ENCODE measurements at regions not wholly inside any gene's neighbourhood (a gene's known extent, or its start where the extent isn't known, plus 50 kb on each side); places are given as distances from the start of the nearest gene placed in this dataset.

GRCh38 chr6:109265530-109265929 is 116.7 kb downstream of the CD164 start:
- no peaks in the 10 kb centered on the region for H3K9me3 ChIP-seq (ENCODE audit: control insufficient read depth, low read length)
- peaks cover 11% of the 10 kb centered on the region for H3K4me1 ChIP-seq (ENCODE audit: control insufficient read depth, insufficient read depth, low read length)
- DNase-seq (ENCODE audit: low read depth): no peak
- H3K4me3 ChIP-seq (ENCODE audit: low read length): no peak overlapping the region
- no peaks in the 10 kb centered on the region for H3K36me3 ChIP-seq (ENCODE audit: control insufficient read depth, insufficient read depth, low read length, severe bottlenecking)
- H3K9ac ChIP-seq (ENCODE audit: low read length): no peak overlapping the region
- no peaks in the 10 kb centered on the region for H3K27me3 ChIP-seq (replicated peaks; ENCODE audit: control insufficient read depth, insufficient read depth, low read length)

GRCh38 chr6:109263873-109264700 is 118.2 kb downstream of the CD164 start:
- no peak for DNase-seq (ENCODE audit: low read depth)
- Histone ChIP-seq H3K4me1 (ENCODE audit: control insufficient read depth, insufficient read depth, low read length) (peaks cover 15% of the 10 kb centered on the region), H3K36me3 (ENCODE audit: control insufficient read depth, insufficient read depth, low read length, severe bottlenecking) (no peaks in the 10 kb centered on the region), H3K9me3 (ENCODE audit: control insufficient read depth, low read length) (no peaks in the 10 kb centered on the region), H3K9ac (ENCODE audit: low read length) (no peak overlapping the region), H3K27me3 (replicated peaks; ENCODE audit: control insufficient read depth, insufficient read depth, low read length) (no peaks in the 10 kb centered on the region), H3K4me3 (ENCODE audit: low read length) (no peak overlapping the region)

GRCh38 chr6:109262261-109262660 is 120.0 kb downstream of the CD164 start:
- DNase-seq (ENCODE audit: low read depth): no peak
- H3K4me3 ChIP-seq (ENCODE audit: low read length): no peak overlapping the region
- no peaks in the 10 kb centered on the region for H3K36me3 ChIP-seq (ENCODE audit: control insufficient read depth, insufficient read depth, low read length, severe bottlenecking)
- no peaks in the 10 kb centered on the region for H3K27me3 ChIP-seq (replicated peaks; ENCODE audit: control insufficient read depth, insufficient read depth, low read length)
- no peaks in the 10 kb centered on the region for H3K9me3 ChIP-seq (ENCODE audit: control insufficient read depth, low read length)
- no peak overlapping the region for H3K9ac ChIP-seq (ENCODE audit: low read length)
- H3K4me1 ChIP-seq (ENCODE audit: control insufficient read depth, insufficient read depth, low read length): peaks cover 15% of the 10 kb centered on the region

DNA sequence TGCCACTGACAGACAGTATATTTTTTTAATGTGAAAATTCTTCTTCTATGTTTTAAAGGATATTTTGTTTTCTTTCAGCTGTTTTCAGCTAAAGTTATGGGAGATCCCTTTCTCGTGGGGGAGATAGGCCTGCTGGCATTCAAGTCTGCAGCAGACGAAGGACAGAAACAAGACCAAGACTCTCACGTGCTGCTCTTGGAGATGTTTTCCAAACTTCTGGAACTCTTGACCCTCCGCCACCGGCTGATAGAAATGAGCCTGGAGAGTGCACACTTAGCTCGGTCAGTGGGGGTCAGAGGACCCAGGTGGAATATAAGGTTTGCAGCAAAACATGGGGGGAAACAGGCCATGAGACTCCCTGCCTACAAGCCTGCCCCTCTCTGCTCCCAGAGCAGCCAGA is 120.5 kb downstream of the CD164 start:
- Histone ChIP-seq H3K36me3 (ENCODE audit: control insufficient read depth, insufficient read depth, low read length, severe bottlenecking) (no peaks in the 10 kb centered on the region), H3K4me3 (ENCODE audit: low read length) (no peak overlapping the region), H3K4me1 (ENCODE audit: control insufficient read depth, insufficient read depth, low read length) (peaks cover 15% of the 10 kb centered on the region), H3K27me3 (replicated peaks; ENCODE audit: control insufficient read depth, insufficient read depth, low read length) (no peaks in the 10 kb centered on the region), H3K9me3 (ENCODE audit: control insufficient read depth, low read length) (no peaks in the 10 kb centered on the region), H3K9ac (ENCODE audit: low read length) (no peak overlapping the region)
- no peak for DNase-seq (ENCODE audit: low read depth)

DNA sequence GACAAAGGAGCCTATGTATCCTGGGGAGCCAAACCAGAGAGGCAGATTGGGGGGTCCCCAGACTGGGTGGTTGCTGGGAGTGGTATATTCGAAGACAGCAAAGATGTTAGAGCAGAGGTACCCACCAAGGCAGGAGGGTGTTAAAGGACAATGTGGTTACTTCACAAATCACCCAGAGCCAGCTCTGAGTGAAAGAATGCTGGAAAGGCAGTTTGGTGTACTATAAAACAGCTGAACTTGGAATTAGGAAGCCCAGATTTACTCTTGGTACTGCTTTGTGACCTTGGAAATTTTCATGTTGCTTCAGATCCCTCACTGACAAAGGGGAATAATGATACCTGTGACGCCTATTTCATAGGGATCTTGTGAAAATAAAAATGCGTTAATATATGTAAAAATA is 121.6 kb downstream of the CD164 start:
- no peaks in the 10 kb centered on the region for H3K9me3 ChIP-seq (ENCODE audit: control insufficient read depth, low read length)
- H3K4me1 ChIP-seq (ENCODE audit: control insufficient read depth, insufficient read depth, low read length): peaks cover 21% of the 10 kb centered on the region
- no peak overlapping the region for H3K9ac ChIP-seq (ENCODE audit: low read length)
- H3K36me3 ChIP-seq (ENCODE audit: control insufficient read depth, insufficient read depth, low read length, severe bottlenecking): no peaks in the 10 kb centered on the region
- no peaks in the 10 kb centered on the region for H3K27me3 ChIP-seq (replicated peaks; ENCODE audit: control insufficient read depth, insufficient read depth, low read length)
- no peak overlapping the region for H3K4me3 ChIP-seq (ENCODE audit: low read length)
- no peak for DNase-seq (ENCODE audit: low read depth)

DNA sequence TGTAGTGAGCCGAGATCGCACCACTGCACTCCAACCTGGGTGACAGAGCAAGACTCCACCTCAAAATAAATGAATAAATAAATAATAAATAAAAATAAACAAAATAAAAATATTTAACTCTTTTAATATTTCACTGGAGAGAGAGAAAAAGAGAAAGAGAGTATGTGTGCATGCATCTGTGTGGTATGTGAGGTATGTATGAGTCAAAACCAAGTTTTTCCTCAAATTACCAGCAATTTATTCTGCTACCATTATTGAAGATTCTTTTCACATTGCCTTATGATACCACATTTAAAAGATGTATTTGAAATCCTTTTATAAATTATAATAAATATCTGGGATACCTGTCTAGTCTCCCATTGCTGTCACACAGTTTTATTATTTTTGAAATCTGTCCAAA is 122.1 kb downstream of the CD164 start:
- Histone ChIP-seq H3K4me1 (ENCODE audit: control insufficient read depth, insufficient read depth, low read length) (peaks cover 27% of the 10 kb centered on the region), H3K4me3 (ENCODE audit: low read length) (no peak overlapping the region), H3K9ac (ENCODE audit: low read length) (no peak overlapping the region), H3K36me3 (ENCODE audit: control insufficient read depth, insufficient read depth, low read length, severe bottlenecking) (no peaks in the 10 kb centered on the region), H3K9me3 (ENCODE audit: control insufficient read depth, low read length) (no peaks in the 10 kb centered on the region), H3K27me3 (replicated peaks; ENCODE audit: control insufficient read depth, insufficient read depth, low read length) (no peaks in the 10 kb centered on the region)
- DNase-seq (ENCODE audit: low read depth): peak; percentile 40

- no peak for DNase-seq (ENCODE audit: low read depth)
- no peak overlapping the region for H3K4me3 ChIP-seq (ENCODE audit: low read length)
- H3K27me3 ChIP-seq (replicated peaks; ENCODE audit: control insufficient read depth, insufficient read depth, low read length): no peaks in the 10 kb centered on the region
- H3K36me3 ChIP-seq (ENCODE audit: control insufficient read depth, insufficient read depth, low read length, severe bottlenecking): no peaks in the 10 kb centered on the region
- peaks cover 45% of the 10 kb centered on the region for H3K4me1 ChIP-seq (ENCODE audit: control insufficient read depth, insufficient read depth, low read length)
- H3K9ac ChIP-seq (ENCODE audit: low read length): no peak overlapping the region
- H3K9me3 ChIP-seq (ENCODE audit: control insufficient read depth, low read length): no peaks in the 10 kb centered on the region
Observed at GRCh38 chr6:109258129-109258528, 124.1 kb downstream of the CD164 start.

- H3K4me1 ChIP-seq (ENCODE audit: control insufficient read depth, insufficient read depth, low read length): peaks cover 52% of the 10 kb centered on the region
- DNase-seq (ENCODE audit: low read depth): no peak
Observed at GRCh38 chr6:109257494-109257893, 124.8 kb downstream of the CD164 start.

DNA sequence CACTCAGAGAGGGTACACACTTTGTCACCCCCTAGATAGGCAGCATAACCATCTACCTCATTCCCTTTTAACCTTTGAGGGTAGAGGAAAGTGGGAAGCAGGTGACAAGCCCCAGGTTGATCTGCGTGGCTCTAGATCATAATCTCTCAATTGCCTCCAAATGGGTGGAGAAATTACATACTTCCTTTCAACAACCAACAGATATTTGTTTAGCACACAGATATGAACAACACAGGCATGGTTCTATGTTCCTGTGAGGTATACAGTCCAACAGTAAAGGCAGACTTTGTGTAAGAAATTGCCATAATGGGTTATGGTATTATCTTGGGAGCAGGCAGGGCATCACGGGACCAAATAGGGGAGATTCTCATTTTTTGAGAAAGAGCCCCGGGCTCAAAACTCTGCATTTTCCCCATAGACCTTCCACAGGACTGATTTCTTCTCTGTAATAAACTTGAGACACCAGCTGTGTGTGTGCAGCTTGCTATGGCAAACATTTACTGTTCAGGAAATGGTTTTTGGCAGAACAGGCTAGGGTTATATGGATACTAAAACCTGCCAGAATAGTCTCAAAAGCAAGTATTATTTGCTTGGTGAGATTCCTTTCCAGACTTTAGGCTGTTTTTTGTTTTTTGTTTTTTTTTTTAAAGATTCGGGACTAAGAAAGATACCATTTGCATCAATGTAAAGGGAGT is 126.2 kb downstream of the CD164 start:
- Histone ChIP-seq H3K4me3 (ENCODE audit: low read length) (no peak overlapping the region), H3K4me1 (ENCODE audit: control insufficient read depth, insufficient read depth, low read length) (peaks cover 58% of the 10 kb centered on the region), H3K36me3 (ENCODE audit: control insufficient read depth, insufficient read depth, low read length, severe bottlenecking) (no peaks in the 10 kb centered on the region), H3K9me3 (ENCODE audit: control insufficient read depth, low read length) (no peaks in the 10 kb centered on the region), H3K9ac (ENCODE audit: low read length) (no peak overlapping the region), H3K27me3 (replicated peaks; ENCODE audit: control insufficient read depth, insufficient read depth, low read length) (no peaks in the 10 kb centered on the region)
- no peak for DNase-seq (ENCODE audit: low read depth)

More at GRCh38 chr6:109257494-109257893, 124.8 kb downstream of the CD164 start:
- Histone ChIP-seq H3K27me3 (replicated peaks; ENCODE audit: control insufficient read depth, insufficient read depth, low read length) (no peaks in the 10 kb centered on the region), H3K36me3 (ENCODE audit: control insufficient read depth, insufficient read depth, low read length, severe bottlenecking) (no peaks in the 10 kb centered on the region), H3K9ac (ENCODE audit: low read length) (no peak overlapping the region), H3K9me3 (ENCODE audit: control insufficient read depth, low read length) (no peaks in the 10 kb centered on the region), H3K4me3 (ENCODE audit: low read length) (no peak overlapping the region)

DNA sequence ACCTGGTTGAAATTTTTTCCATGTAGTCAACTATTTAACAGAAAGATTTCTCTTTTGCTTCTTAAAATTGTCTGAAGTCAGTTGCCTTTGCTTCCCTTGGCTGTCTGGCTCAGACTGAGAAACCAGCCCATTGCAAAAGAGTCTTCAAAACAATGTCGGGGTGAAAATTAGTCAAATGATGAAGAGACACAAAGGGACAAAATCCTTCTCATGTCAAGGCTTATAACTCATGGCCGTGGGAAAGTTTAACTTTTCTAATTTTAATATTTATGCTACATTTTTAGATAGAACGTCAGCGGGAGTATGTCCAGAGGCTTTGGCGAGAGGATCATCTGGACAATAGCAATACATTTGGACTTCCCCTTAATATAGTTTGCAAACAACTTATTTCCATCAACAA is 127.2 kb downstream of the CD164 start:
- Histone ChIP-seq H3K9ac (ENCODE audit: low read length) (peak overlapping the region; percentile 15), H3K4me3 (ENCODE audit: low read length) (no peak overlapping the region), H3K4me1 (ENCODE audit: control insufficient read depth, insufficient read depth, low read length) (peaks cover 49% of the 10 kb centered on the region), H3K9me3 (ENCODE audit: control insufficient read depth, low read length) (no peaks in the 10 kb centered on the region), H3K27me3 (replicated peaks; ENCODE audit: control insufficient read depth, insufficient read depth, low read length) (no peaks in the 10 kb centered on the region), H3K36me3 (ENCODE audit: control insufficient read depth, insufficient read depth, low read length, severe bottlenecking) (no peaks in the 10 kb centered on the region)
- no peak for DNase-seq (ENCODE audit: low read depth)

- no peak for DNase-seq (ENCODE audit: low read depth)
- Histone ChIP-seq H3K4me3 (ENCODE audit: low read length) (no peak overlapping the region), H3K4me1 (ENCODE audit: control insufficient read depth, insufficient read depth, low read length) (peaks cover 49% of the 10 kb centered on the region), H3K9ac (ENCODE audit: low read length) (no peak overlapping the region), H3K36me3 (ENCODE audit: control insufficient read depth, insufficient read depth, low read length, severe bottlenecking) (no peaks in the 10 kb centered on the region), H3K27me3 (replicated peaks; ENCODE audit: control insufficient read depth, insufficient read depth, low read length) (no peaks in the 10 kb centered on the region), H3K9me3 (ENCODE audit: control insufficient read depth, low read length) (no peaks in the 10 kb centered on the region)
Observed at GRCh38 chr6:109253366-109253765, 128.9 kb downstream of the CD164 start.

Measured in adipocyte (in vitro differentiated cells).